GM23248 (cell line): ENCODE measurements at regions not wholly inside any gene's neighbourhood (a gene's known extent, or its start where the extent isn't known, plus 50 kb on each side); places are given as distances from the start of the nearest gene placed in this dataset.

ENCODE experiments used
- DNase-seq: peaks from one replicate; pipeline ENCODE4 v3.0.0-alpha.2; 2015
- H2AFZ ChIP-seq: fragments of 200-600 bp; sonication (generic); 2 replicates; pipeline ENCODE4 v1.6.1; 2016; ENCODE audit warnings: antibody characterized with exemption
- H3F3A ChIP-seq: fragments of 200-600 bp; sonication (generic); 2 replicates; pipeline ENCODE4 v1.6.1; 2016; ENCODE audit warnings: mild to moderate bottlenecking, antibody characterized with exemption, mixed run types; ENCODE audit not compliant: insufficient read depth
- H3K27ac ChIP-seq: fragments of 200-600 bp; sonication (generic); 2 replicates; pipeline ENCODE4 v1.5.1; 2016; ENCODE audit warnings: mild to moderate bottlenecking
- H3K27me3 ChIP-seq: fragments of 200-600 bp; sonication (generic); replicated peaks from 2 replicates; pipeline ENCODE4 v1.6.1; 2016; ENCODE audit warnings: mild to moderate bottlenecking; ENCODE audit not compliant: insufficient read depth
- H3K36me3 ChIP-seq: fragments of 200-600 bp; sonication (generic); 2 replicates; pipeline ENCODE4 v1.6.1; 2016; ENCODE audit warnings: low read depth, mild to moderate bottlenecking
- H3K4me1 ChIP-seq: fragments of 200-600 bp; sonication (generic); 2 replicates; pipeline ENCODE4 v1.6.1; 2016; ENCODE audit warnings: mild to moderate bottlenecking; ENCODE audit not compliant: insufficient read depth
- H3K4me2 ChIP-seq: fragments of 200-600 bp; sonication (generic); one replicate; pipeline ENCODE4 v1.6.1; 2016; ENCODE audit warnings: mild to moderate bottlenecking; ENCODE audit not compliant: unreplicated experiment
- H3K4me3 ChIP-seq: fragments of 200-600 bp; sonication (generic); 2 replicates; pipeline ENCODE4 v1.5.1; 2016; ENCODE audit warnings: mild to moderate bottlenecking
- H3K79me2 ChIP-seq: fragments of 200-600 bp; sonication (generic); 2 replicates; pipeline ENCODE4 v1.6.1; 2016; ENCODE audit warnings: mild to moderate bottlenecking; ENCODE audit not compliant: insufficient read depth
- H3K9ac ChIP-seq: fragments of 200-600 bp; sonication (generic); 2 replicates; pipeline ENCODE4 v1.6.1; 2016; ENCODE audit warnings: mild to moderate bottlenecking
- H3K9me2 ChIP-seq: fragments of 200-600 bp; sonication (generic); 2 replicates; pipeline ENCODE4 v1.6.1; 2016; ENCODE audit warnings: mixed run types, mild to moderate bottlenecking, moderate library complexity; ENCODE audit not compliant: insufficient read depth
- H3K9me3 ChIP-seq: fragments of 200-600 bp; sonication (generic); one replicate; pipeline ENCODE4 v1.6.1; 2017; ENCODE audit warnings: low read depth
- H4K20me1 ChIP-seq: fragments of 200-600 bp; sonication (generic); 2 replicates; pipeline ENCODE4 v1.6.0; 2016; ENCODE audit not compliant: insufficient read depth
- EZH2 ChIP-seq: fragments of 200-600 bp; sonication (generic); IDR thresholded peaks from 2 replicates; pipeline ENCODE4 v1.6.1; 2018; ENCODE audit warnings: antibody characterized with exemption, mild to moderate bottlenecking; ENCODE audit not compliant: insufficient read depth, poor library complexity, severe bottlenecking
- EZH2phosphoT487 ChIP-seq: fragments of 200-600 bp; sonication (generic); IDR thresholded peaks from 2 replicates; pipeline ENCODE4 v1.6.1; 2018; ENCODE audit warnings: antibody characterized with exemption, moderate library complexity, mild to moderate bottlenecking, low read depth; ENCODE audit not compliant: insufficient read depth
- WGBS, 2 experiments: methylation state at CpG; one replicate each; pipeline ENCODE4 v1.1.6; 2015 to 2017; ENCODE audit warnings: low lambda C conversion rate in 2 of 2, low coverage in 1 of 2; ENCODE audit errors: missing lambda C conversion rate in 2 of 2; 5-methylcytosine and 5-hydroxymethylcytosine counted together
- in situ Hi-C: fragments of 300-500 bp; cut with MboI; formaldehyde crosslinking; loops from 2 replicates; pipeline ENCODE4 v1.15.0; 2020

DNA sequence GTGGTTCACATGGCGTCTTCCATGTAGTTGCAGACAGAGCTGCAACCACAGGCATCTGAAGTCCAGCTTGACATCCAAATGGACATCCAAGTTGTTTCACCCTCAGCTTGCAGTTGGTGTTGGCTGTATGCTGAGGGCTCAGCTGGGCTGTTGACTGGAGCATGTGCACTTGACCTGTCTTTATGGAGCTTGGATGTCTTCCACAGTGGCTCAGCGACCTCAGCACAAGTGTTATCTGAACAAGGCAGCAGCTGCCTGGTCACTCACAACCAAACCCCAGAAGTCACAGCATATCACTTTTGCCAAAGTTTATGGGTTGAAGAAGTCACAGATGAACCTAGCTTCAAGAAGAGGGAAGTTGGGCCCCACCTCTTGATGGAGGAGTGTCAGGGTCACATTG is 92.9 kb downstream of the TPRA1 start:
- no peaks in the 10 kb centered on the region for H3K4me1 ChIP-seq
- no peak overlapping the region for H3K9ac ChIP-seq
- H2AFZ ChIP-seq = no peak overlapping the region
- no peaks in the 10 kb centered on the region for H3F3A ChIP-seq
- no peak overlapping the region for H3K27ac ChIP-seq
- TF ChIP-seq EZH2 (no peak), EZH2phosphoT487 (no peak)
- no peak for DNase-seq
- WGBS, 2 experiments = 38 to 44% methylated on average over 2 of the region's 2 CpGs
- no peaks in the 10 kb centered on the region; the same call in 1 of the 2 replicates for H3K27me3 ChIP-seq
- H3K9me2 ChIP-seq = no peaks in the 10 kb centered on the region
- H3K36me3 ChIP-seq = no peaks in the 10 kb centered on the region
- no peak overlapping the region for H3K4me2 ChIP-seq
- no peak overlapping the region for H3K4me3 ChIP-seq
- no peaks in the 10 kb centered on the region for H3K79me2 ChIP-seq
- H4K20me1 ChIP-seq = no peaks in the 10 kb centered on the region
- in situ Hi-C loops = no loop called here
- no peaks in the 10 kb centered on the region for H3K9me3 ChIP-seq

DNA sequence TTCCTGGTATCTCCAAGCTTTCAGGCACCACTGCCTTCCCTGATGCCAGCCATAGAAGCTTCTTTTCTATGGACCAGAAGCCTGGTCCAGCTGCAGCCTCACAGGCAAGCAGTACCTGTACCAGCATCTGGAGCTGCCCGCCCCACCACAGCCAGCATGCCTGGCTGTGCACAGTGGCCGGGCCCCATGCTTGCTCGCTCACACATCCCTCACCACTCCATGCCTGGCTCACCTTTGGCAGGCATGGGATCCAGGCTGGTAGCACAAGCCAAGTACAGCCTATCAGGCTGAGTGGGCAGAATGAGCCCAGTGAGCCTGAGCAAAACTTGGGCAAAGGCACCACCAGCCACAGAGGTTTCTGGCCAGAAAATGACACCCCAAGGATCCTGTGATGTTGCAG is 93.4 kb downstream of the TPRA1 start:
- in situ Hi-C loops = no loop called here
- no peaks in the 10 kb centered on the region for H3F3A ChIP-seq
- H3K79me2 ChIP-seq = no peaks in the 10 kb centered on the region
- 43 to 53% methylated on average over 3 of the region's 3 CpGs for WGBS, 2 experiments
- no peak overlapping the region for H3K9ac ChIP-seq
- no peaks in the 10 kb centered on the region for H3K9me3 ChIP-seq
- no peaks in the 10 kb centered on the region for H3K4me1 ChIP-seq
- no peak for DNase-seq
- no peaks in the 10 kb centered on the region for H3K36me3 ChIP-seq
- no peak overlapping the region for H2AFZ ChIP-seq
- no peaks in the 10 kb centered on the region for H3K9me2 ChIP-seq
- H4K20me1 ChIP-seq = no peaks in the 10 kb centered on the region
- no peak overlapping the region for H3K4me3 ChIP-seq
- H3K27me3 ChIP-seq = no peaks in the 10 kb centered on the region; the same call in 1 of the 2 replicates
- H3K4me2 ChIP-seq = no peak overlapping the region
- no peak overlapping the region for H3K27ac ChIP-seq
- TF ChIP-seq EZH2phosphoT487 (no peak), EZH2 (no peak)

DNA sequence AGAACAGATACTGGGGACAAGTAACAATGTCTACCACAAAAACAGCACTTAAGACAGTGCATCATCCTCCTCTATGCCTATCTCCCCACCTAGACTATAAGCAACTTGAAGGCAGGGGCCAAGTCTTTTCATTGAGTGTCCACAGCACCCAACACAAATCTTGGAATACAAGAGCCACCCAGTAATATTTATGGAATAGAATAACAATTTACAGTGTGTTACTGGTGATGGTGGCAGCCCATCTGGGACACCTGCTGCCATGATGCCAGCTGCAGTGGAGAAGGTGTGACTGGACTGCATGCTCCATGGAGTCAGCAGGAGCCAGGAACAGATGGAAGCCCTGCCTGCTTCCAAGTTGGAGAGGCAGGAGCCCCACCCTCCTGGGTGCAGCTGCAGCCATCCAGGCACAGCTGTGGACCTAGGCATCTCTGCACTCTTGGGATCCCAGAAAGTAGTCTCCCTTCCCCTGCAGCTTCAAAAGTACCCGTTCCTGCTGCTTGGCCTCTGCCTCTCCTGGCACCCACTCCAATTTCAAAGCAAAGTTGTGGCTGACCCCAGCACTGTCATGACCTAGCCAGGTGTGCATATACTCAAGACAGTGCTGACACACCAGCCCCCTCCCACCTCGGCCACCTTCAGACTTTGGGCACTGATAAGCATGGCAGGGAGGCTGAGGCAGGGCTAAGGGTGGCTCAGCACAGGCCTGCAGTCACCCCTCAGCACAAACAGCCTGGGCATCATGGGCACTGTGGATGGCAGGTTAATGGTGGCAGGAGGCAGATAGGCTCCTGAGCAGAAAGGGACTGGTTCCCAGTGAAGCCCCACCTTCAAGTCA is 94.5 kb downstream of the TPRA1 start:
- Histone ChIP-seq H3K27me3 (no peaks in the 10 kb centered on the region; the same call in 1 of the 2 replicates), H3K9me2 (no peaks in the 10 kb centered on the region), H3K4me3 (no peak overlapping the region), H3K9me3 (no peaks in the 10 kb centered on the region), H3K9ac (no peak overlapping the region), H3K4me2 (no peak overlapping the region), H3K79me2 (no peaks in the 10 kb centered on the region), H3K36me3 (no peaks in the 10 kb centered on the region), H2AFZ (no peak overlapping the region), H4K20me1 (no peaks in the 10 kb centered on the region), H3K27ac (no peak overlapping the region), H3F3A (no peaks in the 10 kb centered on the region), H3K4me1 (no peaks in the 10 kb centered on the region)
- WGBS, 2 experiments = 23 to 35% methylated on average over 2 of the region's 2 CpGs
- TF ChIP-seq EZH2 (no peak), EZH2phosphoT487 (no peak)
- DNase-seq = no peak
- in situ Hi-C loops = no loop called here

DNA sequence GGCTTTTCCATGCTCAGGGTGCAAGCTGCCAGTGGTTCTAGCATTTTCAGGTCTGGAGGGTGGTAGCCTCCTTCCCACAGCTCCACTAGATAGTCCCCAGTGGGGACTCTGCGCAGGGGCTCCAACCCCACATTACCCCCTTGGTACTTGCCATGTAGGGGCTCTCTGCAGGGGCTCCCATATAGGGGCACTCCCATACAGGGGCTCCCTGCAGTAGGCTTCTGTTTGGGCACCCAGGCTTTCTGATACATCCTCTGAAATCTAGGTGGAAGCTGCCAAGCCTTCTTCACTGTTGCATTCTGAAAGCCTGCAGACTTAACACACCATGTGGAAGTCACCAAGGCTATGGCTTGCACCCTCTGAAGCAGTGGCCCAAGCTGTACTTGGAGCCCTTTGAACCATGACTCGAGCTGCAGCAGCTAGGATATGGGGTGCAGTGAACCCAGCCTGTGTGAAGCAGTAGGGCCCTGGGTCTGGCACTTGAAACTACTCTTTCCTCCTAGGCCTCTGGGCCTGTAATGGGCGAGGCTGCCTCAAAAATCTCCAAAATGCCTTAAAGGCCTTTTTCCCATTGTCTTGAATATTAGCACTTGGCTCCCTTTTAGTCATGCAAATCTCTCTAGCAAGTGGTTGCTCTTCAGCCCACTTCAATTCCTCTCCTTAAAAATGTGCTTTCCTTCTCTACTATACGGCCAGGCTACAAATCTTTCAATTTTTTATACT is 96.4 kb downstream of the TPRA1 start:
- in situ Hi-C loops = no loop called here
- Histone ChIP-seq H3K9me3 (no peaks in the 10 kb centered on the region), H3K9ac (no peak overlapping the region), H3K27ac (no peak overlapping the region), H3K4me3 (no peak overlapping the region), H3K36me3 (no peaks in the 10 kb centered on the region), H2AFZ (no peak overlapping the region), H3F3A (no peaks in the 10 kb centered on the region), H3K27me3 (no peaks in the 10 kb centered on the region; the same call in 1 of the 2 replicates), H4K20me1 (no peaks in the 10 kb centered on the region), H3K79me2 (no peaks in the 10 kb centered on the region), H3K4me2 (no peak overlapping the region), H3K9me2 (no peaks in the 10 kb centered on the region), H3K4me1 (no peaks in the 10 kb centered on the region)
- TF ChIP-seq EZH2phosphoT487 (no peak), EZH2 (no peak)
- 20 to 30% methylated on average over 4 of the region's 4 CpGs for WGBS, 2 experiments
- DNase-seq = no peak
